HG03039 (cell line): ENCODE measurements at regions not wholly inside any gene's neighbourhood (a gene's known extent, or its start where the extent isn't known, plus 50 kb on each side); places are given as distances from the start of the nearest gene placed in this dataset.
"Not testable (repeated sequence)": the region's sequence is repeated elsewhere in the genome, so short reads cannot be mapped to it uniquely, and the experiment has no call there.

ENCODE experiments used
- ATAC-seq: cut with Tn5 transposase; IDR thresholded peaks from one replicate; pipeline ENCODE4 v1.9.1; 2021; ENCODE audit warnings: mild to moderate bottlenecking, moderate library complexity; ENCODE audit not compliant: unreplicated experiment

DNA sequence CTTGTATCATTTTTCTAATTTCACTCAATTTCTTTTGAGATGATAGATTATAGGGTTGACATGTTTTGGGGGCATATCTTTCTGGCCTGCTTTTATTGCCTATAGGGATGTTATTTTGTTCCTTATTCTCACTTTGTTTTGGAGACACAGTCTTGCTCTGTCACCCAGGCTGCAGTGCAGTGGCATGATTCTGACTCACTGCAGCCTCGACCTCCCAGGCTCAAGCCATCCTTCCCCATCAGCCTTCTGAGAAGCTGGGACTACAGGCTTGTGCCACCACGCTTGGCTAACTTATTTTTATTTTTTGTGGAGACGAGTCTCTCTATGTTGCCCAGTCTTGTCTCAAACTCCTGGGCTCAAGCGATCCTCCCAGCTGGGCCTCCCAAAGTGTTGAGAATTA lies 72.8 kb upstream of the FAN1 start:
- no peak for ATAC-seq

DNA sequence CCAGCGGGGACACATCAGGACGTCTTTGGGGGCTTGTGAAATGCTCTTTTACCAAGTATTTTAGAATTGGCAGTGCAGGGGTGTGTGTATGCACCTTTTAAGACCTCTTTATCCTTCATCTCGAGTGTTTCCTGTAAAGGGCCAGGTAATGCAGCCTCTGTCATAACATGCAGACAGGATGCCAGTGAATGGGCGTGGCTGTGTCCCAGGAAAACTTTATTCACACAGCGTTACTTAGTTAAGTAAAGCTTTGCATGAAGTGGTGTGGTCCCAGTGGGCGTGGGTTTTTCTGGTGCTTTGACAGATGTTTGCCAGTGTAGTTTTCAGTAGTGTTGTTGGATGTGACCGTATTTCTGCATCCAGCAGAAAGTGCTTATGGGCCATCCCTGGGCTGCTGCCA lies 70.3 kb upstream of the FAN1 start:
- ATAC-seq: not testable (repeated sequence)

DNA sequence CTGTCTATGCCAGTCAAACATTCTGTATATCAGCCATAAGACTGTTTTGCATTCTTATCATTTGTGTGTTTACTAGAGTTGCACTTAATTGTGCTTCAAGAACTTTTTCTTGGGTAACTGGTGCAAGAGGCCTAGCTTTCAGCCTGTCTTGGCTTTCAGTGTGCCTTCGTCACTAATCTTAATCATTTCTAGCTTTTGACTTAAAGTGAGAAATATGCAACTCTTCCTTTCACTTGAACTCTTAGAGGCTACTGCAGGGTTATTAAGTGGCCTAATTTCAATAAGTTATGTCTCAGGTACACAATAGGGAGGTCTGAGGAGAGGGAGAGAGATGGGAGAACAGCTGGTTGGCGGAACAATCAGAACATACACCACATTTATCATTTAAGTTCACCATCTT lies 62.1 kb upstream of the FAN1 start:
- ATAC-seq: not testable (repeated sequence)

DNA sequence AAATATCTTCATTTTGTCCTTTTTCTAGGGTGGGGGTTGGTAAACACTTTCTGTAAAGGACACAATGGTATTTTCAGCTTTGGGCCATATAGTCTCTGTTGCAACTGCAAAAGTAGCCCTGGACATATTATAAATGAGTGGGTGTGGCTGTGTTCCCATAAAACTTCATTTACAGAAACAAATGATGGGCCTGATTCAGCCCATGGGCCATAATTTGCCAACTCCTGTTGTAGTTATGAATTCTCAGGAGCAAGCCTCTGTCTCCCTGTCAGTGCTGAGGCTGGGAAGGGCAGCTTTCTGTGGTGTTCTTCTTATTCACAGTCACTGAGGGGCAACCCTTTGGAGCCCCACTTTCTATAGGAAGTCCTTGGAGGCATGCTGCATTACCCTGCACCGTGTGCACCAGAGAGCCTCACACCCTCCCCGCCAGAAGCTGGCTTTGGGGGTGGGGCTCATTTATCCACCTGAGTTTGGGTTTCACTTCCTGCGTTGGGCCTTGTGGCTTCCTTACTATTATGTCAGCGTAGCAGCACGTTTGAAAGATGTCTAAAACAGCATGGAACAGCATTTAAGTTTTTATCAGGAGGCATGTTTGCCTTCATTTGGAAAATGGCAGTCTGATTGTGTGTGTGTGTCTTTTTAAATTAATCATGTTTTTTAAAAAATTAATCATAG lies 60.8 kb upstream of the FAN1 start:
- ATAC-seq: peak; percentile 87

DNA sequence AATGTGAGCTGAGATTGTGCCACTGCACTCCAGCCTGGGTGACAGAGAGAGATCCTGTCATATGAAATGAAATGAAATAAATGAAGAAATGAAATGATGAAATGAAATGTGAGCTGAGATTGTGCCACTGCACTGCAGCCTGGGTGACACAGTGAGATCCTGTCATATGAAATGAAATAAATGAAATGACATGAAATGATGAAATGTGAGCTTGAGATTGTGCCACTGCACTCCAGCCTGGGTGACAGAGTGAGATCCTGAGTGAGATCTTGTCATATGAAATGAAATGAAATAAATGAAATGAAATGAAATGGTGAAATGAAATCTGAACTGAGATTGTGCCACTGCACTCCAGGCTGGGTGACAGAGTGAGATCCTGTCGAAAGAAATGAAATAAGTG lies 58.2 kb upstream of the FAN1 start:
- not testable (repeated sequence) for ATAC-seq
